ENCODE measurements at regions not wholly inside any gene's neighbourhood (a gene's known extent, or its start where the extent isn't known, plus 50 kb on each side); places are given as distances from the start of the nearest gene placed in this dataset.
"Not testable (repeated sequence)": the region's sequence is repeated elsewhere in the genome, so short reads cannot be mapped to it uniquely, and the experiment has no call there.

DNA sequence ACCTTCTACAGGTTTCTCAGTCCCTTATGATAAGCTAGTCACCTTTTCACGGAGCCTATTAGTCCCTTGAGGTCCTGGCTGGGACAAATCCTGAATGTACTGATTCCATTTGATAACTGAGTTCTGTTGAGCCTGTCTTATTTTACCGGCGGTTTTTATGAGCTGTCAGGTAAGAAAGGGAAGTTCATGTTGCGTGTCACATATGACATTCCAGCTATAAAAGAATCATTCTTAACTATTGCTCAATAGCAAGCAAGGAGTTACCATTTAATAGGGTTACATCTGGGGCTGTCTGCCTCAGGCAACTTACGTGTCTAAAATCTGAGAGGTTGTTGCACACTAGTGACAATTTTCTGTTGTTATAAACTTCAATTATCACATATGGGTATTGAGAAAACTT is 394.6 kb downstream of the TECRL start:
- no peak for DNase-seq (ENCODE audit: low read depth in 2 of 2)

DNA sequence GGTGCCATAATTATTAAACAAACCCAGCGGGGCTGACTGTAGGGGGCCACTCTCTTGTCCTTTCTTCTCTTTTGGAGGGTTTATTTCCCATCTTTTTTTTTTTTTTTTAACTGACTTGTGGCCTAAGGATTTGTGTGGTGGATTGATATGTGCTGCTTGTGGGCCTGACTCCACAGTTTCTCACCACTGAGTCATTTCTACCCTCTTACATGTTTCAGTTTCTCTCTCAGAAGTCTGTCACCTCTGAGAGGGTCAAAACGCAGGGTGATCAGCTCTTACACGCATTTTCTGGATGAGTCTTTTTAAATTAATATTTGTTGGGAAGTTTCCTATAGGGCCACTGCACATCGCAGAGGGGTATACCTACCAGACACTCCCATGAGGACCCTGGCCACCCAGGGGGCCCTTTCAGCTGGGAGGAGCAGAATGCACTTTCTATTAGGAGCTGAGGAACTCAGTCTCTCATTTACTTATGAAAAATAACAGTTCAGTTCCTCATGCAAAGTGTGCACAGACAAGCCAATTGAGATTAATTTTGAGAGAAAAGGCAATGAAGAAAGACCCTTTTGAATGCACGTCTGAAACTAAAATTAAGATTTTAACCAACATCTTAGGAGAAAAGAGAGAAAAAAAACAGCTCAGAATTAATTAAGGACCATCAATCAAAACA is 407.9 kb downstream of the TECRL start:
- DNase-seq (ENCODE audit: low read depth in 2 of 2), result no peak

DNA sequence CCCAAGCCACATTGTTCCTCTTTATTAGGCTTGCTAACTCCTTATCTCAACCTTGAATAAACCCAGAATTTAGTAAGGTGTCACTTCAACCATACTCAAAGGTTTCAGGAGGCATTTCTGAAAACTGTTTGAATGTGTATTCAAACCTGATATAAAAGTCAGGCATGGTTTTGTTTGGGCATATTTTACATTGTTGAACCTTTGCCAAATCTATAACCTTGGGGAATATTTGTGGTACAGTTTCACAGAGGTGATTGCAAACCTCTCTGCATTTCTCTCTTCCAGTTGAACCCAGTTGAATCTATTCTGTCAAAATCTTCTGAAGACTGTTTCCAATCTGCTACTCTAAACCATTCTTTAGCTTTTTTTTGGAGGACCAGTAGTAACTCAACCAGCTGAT is 409.0 kb downstream of the TECRL start:
- no peak for DNase-seq (ENCODE audit: low read depth in 2 of 2)

DNA sequence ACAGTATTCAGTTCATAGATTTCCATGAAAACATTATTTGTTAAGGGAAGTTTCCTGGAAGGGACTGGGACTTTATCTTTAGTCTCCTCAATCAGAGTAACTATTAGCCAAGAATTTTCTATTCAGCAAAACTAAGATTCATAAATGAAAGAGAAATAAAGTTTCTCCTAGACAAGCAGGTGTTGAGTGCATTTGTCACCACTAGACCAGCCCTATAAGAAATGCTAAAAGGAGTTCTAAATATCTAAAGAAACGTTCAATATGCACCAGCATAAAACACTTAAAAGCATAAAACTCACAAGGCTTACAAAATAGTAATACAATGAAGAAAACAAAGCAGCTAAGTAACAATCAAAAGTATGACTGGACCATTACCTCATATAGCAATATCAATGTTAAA is 423.0 kb downstream of the TECRL start:
- DNase-seq (ENCODE audit: low read depth in 2 of 2), result no peak

DNA sequence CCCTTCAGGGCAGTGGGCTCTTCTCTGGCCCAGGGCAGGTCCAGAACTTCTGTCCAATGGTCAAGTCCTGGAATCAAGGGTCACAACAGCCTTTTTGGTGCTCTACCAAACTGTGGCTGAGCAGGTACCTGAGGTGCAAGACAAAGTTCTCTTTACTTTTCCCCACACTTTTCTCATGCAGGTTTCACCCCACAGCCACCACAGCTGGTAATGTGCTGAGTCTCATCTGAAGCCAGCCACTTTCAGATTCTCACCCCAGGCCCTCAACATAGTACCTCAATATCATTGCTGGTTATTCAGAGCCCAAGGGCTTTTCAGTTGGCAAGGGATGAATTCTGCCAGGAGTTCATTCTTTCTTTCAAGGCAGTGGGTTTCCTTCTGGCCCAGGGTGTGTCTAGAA is 426.0 kb downstream of the TECRL start:
- DNase-seq (ENCODE audit: low read depth in 2 of 2), result no peak

DNA sequence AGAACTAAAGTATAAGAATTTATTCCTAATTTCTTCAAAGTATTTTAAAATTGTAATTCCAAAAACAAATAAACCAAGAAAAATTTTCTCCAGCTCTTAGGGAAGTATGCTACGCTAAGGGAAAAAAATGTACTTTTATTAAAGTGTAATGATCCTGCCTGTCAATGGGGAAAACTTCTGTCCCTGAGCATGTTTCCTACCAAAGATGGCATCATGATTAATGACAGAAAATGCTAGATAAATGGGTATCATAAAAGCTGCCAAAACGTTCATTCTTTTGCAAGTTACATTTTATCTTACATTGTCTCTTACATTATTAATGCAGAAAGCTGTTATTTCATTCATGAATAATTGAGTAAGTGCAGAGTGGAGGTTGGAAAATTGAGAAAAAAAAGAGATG is 443.4 kb downstream of the TECRL start:
- DNase-seq (ENCODE audit: low read depth in 2 of 2), result no peak

DNA sequence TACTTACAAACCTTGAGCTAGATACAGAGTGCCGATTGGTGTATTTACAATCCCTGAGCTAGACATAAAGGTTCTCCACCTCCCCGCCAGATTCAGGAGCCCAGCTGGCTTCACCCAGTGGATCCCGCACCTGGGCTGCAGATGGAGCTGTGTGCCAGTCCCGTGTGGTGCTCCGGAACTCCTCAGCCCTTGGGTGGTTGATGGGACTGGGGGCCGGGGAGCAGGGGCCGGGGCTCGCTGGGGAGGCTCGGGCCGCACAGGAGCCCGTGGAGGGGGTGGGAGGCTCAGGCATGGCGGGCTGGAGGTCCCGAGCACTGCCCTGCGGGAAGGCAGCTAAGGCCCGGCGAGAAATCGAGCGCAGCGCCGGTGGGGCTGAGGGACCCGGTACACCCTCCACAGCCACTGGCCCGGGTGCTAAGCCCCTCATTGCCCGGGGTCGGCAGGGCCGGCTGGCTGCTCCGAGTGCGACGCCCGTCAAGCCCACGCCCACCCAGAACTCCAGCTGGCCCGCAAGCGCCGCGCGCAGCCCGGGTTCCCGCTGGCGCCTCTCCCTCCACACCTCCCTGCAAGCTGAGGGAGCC is 466.5 kb downstream of the TECRL start:
- DNase-seq (ENCODE audit: low read depth in 2 of 2), result not testable (repeated sequence)

DNA sequence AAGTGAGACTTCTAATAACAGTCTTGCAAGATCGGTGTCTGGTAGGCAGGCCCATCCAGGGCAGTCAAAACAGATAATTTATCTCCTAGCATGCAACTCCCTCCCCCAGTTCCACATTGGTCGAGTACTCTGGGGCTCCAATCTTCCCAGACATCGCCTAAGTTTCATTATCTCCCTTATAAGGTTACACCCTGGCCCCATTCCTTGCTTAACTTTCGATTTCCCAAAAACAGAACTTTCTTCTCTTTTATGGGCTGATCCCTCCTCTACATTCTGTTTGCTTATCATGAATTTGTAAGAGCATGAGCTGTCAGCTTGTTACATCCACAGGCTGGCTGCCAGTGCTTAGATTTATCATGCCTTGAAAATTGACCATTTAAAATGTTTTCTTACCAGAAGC is 471.3 kb downstream of the TECRL start:
- no peak for DNase-seq (ENCODE audit: low read depth in 2 of 2)

DNA sequence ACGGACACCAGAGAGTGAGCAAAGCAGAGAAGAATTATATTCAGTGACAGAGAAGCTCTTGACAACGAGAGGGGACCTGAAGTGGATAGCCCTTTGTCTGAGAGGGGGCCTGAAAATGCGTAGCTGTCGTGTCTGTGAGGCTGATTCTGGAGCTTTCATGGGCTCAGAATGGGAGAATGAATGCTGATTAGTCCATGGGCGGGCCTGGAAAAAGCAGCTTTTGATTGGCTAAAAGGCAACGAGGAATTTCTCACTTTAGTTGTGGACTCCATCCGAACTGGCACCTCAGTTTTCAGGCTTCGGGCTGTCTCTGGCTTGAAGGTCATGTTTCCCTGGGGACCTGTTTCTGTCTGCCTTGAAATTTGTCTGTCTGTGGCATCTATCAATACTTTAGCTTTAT is 487.1 kb downstream of the TECRL start:
- no peak for DNase-seq (ENCODE audit: low read depth in 2 of 2)

DNA sequence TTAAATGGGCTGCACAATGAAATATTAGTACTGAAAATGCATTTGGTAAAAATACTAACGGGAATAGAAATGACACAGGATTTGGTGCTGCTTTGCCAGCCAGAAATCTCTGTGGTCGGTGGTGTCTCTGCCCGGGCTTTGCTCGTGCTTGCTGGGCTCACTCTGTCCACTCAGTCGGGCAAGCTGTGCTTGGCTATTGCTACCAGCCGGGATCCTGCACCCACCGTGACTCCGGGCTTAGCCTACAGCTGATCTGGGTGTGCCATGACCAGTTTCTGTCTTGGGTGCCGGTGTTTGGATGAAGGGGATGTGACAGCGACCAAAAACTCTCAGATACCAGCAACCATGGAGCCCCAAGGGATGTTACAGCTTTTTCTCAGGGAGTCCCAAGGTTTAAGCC is 487.7 kb downstream of the TECRL start:
- DNase-seq (ENCODE audit: low read depth in 2 of 2), result no peak

DNA sequence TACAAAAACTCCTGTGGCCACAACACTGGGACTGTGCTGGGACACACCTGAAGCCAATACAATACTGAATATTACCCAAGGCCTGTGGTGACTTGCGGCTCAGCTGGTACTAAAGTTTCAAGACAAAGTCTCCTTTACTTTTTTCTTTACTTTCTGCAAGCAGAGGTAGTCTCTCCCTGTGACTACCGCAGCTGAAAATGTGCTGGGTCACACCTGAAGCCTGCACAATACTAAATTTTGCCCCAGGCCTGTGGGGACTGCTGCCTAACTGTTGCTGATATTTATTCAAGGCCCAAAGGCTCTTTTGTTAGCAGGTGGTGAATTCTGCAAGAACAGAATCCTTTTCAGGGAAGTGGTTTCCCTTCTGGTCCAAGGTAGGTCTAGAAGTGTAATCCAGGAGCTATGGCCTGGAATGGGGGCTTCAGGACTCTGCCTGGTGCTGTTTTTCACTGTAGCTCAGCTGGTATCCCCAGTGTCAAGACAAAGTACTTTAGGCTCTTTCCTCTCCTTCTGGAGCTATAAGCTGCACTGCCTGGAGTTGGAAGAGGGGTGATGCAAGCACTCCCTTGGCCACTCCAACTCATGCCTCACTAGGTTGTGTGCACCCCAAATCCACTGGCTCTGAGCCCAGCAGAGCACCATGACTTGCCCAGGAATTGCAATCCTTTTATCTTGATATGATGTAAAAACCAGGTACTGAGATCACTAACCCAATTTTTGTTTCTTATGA is 489.4 kb downstream of the TECRL start:
- no peak for DNase-seq (ENCODE audit: low read depth in 2 of 2)

DNA sequence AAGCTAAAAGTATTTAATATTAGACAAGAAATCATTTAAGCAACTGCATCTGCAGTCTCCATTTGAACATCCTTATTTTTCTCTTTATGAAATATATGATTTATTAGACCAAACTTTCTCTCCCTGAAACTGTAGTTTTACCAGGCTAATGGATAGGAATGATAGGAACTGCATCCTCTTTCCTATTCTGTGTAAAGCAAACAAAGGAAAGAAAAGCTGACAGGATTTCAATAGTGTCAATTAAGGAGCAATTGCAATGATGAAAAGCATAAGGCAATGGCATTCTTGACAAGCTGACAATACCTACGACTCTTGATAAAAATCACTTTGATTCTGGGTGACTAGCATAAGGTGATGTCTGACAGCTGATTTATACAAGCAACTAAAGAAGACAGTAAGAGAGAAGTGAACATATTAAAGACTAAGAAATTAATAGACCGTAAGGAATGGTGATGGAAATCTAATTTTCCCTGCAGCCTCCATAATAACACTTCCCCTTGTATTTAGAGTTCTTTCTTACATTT is 502.5 kb downstream of the TECRL start:
- no peak for DNase-seq (ENCODE audit: low read depth in 2 of 2)

DNA sequence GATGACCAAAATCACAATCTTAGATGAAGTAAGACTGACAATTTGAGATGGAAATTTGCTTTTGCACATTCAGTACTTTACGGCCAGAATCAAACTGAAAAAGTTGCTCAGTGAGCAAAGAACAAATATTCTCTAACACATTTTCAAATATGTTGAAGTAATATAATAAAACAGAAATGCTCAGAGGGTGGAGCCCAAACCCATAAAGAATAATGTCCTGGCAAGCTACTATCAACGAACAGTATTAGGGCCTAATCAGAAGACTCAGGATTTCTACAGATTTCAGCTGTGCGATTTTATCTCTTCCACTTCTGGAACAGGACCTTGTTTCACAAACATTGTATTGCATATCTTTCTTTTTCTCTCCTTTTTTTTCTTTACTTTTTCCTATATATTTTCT is 505.0 kb downstream of the TECRL start:
- no peak for DNase-seq (ENCODE audit: low read depth in 2 of 2)

DNA sequence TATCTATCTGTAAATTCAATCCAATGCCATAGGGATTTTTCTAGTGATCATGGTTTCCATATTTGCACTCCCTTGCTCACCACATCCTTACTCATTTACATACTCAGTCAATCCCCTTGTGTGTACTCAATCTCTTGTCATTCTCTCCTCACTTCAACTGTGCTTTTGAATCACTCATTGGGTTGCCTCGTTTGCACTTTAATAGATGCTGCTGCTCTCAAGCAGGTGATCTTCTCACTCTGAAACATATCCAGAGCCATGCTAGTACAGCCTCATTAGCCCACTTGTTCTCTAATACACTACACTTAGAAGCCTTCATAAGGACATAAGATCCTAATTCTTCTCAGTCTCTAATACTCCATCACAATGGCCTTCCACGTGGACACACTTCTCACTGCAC is 507.9 kb downstream of the TECRL start:
- DNase-seq (ENCODE audit: low read depth in 2 of 2), result no peak

DNA sequence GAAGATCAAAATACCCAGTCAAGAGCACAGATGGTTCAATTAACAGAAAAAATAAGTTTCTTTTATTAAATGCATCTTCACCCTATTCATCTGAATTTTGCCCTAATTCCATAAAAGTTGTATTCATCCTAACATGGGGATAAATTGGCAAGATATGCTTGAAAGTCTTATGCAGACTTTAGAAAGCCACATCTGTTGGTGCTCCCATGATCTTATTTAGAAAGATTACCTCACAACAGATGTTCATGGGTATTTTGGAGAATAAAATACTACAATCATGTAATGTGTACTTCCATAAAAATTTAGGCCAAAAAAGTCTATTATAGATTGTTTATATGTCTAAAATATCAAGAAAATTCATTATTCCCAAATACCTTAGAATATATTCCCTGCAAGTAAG is 510.3 kb downstream of the TECRL start:
- no peak for DNase-seq (ENCODE audit: low read depth in 2 of 2)

DNA sequence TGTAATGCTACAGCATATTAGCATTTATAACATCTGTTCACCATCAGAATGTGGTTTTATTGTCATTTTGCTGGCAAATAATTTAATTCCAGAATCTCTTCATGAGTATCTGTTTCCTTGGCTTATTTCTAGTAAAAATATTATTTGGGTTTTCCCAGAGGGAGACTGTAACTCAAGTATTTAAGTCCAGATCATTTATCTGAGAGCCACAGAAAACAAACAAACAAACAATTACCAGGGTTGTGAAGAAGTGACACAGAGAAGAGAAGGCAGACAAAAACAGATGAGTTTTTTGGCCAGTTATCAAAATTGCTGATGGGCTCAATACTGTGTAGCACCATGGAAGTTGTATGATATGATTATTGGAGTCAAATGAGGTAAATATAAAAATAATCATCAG is 515.1 kb downstream of the TECRL start:
- DNase-seq (ENCODE audit: low read depth in 2 of 2), result no peak

DNA sequence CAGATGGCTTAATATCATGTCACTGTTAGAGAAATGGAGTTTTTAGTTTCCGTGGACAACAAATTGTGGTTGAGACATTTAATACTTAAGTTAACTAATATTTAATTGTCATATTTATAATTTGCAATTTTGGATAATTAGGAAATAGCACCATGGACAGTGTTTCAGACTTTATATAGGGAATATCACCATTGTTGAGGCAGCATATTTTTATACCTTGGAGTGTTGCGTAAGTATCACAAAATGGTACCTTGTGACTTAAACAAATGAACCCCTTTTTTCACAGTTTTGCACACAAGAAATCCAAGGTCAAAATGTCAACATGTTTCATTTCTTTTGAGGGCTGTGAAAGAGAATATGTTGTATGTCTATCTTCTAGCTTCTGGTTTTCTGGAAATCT is 539.9 kb downstream of the TECRL start:
- DNase-seq (ENCODE audit: low read depth in 2 of 2), result no peak

DNA sequence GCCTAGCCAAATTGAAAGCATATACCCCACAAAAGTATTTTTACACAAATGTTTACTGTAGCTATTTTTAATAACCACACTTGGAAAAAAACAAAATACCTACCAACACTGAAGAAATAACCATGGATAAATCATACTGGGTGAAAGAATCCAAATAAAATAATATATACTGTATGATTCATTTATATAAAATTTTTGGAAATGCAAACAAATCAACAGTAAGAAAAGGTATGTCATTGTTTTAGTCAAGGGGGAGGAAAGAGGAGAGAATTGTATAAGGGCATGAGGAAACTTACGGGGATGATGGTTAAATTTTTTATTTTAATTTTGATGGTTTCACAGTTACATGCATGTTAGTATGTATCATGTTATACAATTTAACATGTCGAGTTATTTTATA is 557.8 kb downstream of the TECRL start:
- no peak for DNase-seq (ENCODE audit: low read depth in 2 of 2)

DNA sequence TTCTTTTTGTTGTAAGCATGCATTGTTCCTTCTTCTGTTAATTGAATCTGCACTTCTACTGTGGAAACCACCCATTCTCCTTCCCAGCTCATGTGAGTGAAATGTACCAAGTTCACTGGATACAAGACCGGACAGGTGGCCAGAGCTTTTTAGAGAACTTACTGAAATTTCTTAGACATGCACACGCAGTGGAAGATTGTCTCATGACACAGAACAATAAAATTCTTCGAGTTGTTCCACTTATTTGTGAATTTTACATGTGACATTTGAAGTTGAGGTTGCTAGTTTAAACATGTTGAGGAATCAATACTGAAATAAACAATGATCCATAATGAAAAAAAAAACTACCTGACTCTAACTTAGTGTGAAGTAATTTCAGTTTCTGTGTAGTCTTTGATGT is 568.0 kb downstream of the TECRL start:
- DNase-seq (ENCODE audit: low read depth in 2 of 2), result no peak

DNA sequence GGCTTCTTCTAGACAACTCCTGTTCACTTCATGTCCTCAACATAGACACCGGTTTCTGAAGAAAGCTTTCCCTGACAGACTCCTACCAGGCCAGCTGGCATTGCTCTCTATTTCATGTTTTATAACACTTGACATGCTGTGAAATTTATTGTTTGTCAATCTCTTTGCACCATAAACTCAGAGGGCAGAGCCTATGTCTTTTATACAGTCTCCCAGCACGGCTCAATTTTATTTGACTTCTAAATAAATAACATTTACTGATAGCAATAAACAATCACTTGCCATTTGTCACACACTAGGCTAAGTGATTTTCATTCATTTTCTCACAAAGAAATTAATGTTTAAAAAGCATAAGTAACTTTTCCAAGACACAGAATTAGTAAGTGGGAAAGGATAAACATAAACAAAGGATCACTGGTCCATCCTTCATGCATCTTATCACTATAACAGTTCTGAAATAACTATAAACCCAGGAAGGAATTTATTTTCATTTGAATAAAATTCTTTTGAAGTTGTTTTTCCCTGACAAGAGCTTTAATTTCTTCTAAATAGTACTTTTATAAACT is 577.6 kb downstream of the TECRL start:
- DNase-seq (ENCODE audit: low read depth in 2 of 2), result no peak

DNA sequence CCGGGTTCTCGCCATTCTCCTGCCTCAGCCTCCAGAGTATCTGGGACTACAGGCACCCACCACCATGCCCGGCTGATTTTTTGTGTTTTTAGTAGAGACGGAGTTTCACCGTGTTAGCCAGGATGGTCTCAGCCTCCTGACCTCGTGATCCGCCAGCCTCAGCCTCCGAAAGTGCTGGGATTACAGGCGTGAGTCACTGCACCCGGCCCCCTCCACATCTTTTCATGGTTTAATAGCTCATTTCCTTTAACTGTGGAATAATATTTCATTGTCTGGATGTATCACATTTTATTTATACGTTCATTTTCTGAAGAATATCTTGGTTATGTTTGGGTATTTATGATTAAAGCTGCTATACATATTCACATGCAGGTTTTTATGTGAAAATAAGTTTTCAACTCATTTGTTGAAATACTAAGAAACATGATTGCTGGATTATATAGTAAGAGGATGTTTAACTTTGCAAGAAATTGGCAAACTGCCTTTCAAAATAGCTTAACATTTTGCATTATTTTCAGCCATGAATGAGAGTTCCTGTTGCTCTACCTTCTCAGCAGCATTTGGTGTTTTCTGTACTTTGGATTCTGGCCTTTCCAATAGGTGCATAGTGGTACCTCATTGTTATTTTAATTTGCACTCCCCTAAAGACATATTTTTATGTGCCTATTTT is 591.9 kb downstream of the TECRL start:
- DNase-seq (ENCODE audit: low read depth in 2 of 2), result no peak

All from fibroblast of skin of left biceps (primary cell).